Karpas-422 (cell line): ENCODE measurements at regions not wholly inside any gene's neighbourhood (a gene's known extent, or its start where the extent isn't known, plus 50 kb on each side); places are given as distances from the start of the nearest gene placed in this dataset.
"Not testable (repeated sequence)": the region's sequence is repeated elsewhere in the genome, so short reads cannot be mapped to it uniquely, and the experiment has no call there.

Experiments
- DNase-seq: peaks from one replicate; pipeline ENCODE4 v3.0.0-alpha.2; 2015
- H2AFZ ChIP-seq: fragments of 200-600 bp; sonication (generic); 2 replicates; pipeline ENCODE4 v1.6.1; 2014; ENCODE audit warnings: antibody characterized with exemption, low read length, mixed read lengths
- H3K27ac ChIP-seq: fragments of 200-600 bp; sonication (generic); 2 replicates; pipeline ENCODE4 v1.5.1; 2014; ENCODE audit warnings: mild to moderate bottlenecking, low read length, moderate library complexity
- H3K27me3 ChIP-seq: fragments of 200-600 bp; sonication (generic); 2 replicates; pipeline ENCODE4 v1.6.1; 2014; ENCODE audit warnings: low read length, mixed read lengths
- H3K36me3 ChIP-seq: fragments of 200-600 bp; sonication (generic); 2 replicates; pipeline ENCODE4 v1.6.1; 2014; ENCODE audit warnings: low read length, mixed read lengths; ENCODE audit not compliant: insufficient read depth
- H3K4me1 ChIP-seq: fragments of 200-600 bp; sonication (generic); 2 replicates; pipeline ENCODE4 v1.6.1; 2014; ENCODE audit warnings: mild to moderate bottlenecking, low read length, mixed read lengths
- H3K4me2 ChIP-seq: fragments of 200-600 bp; sonication (generic); 2 replicates; pipeline ENCODE4 v1.6.1; 2014; ENCODE audit warnings: low read length, low read depth, mild to moderate bottlenecking; ENCODE audit not compliant: poor library complexity, severe bottlenecking
- H3K4me3 ChIP-seq: fragments of 200-600 bp; sonication (generic); 2 replicates; pipeline ENCODE4 v1.5.1; 2014; ENCODE audit warnings: mild to moderate bottlenecking, antibody characterized with exemption, low read length, mixed read lengths
- H3K79me2 ChIP-seq: fragments of 200-600 bp; sonication (generic); 2 replicates; pipeline ENCODE4 v1.6.1; 2014; ENCODE audit warnings: mild to moderate bottlenecking, low read length, mixed read lengths
- H3K9ac ChIP-seq: fragments of 200-600 bp; sonication (generic); 2 replicates; pipeline ENCODE4 v1.6.0; 2014; ENCODE audit warnings: low read length
- H3K9me2 ChIP-seq: fragments of 200-600 bp; sonication (generic), shearing (Covaris generic); replicated peaks from 2 replicates; pipeline ENCODE4 v1.6.0; 2014; ENCODE audit warnings: mild to moderate bottlenecking, low read length, moderate library complexity; ENCODE audit not compliant: insufficient read depth
- H3K9me3 ChIP-seq: fragments of 300-700, 200-600 bp; sonication (generic); 2 replicates; pipeline ENCODE4 v1.6.1; 2014; ENCODE audit warnings: low read length, mixed read lengths
- H4K20me1 ChIP-seq: fragments of 200-600 bp; sonication (generic); 2 replicates; pipeline ENCODE4 v1.6.1; 2014; ENCODE audit warnings: mild to moderate bottlenecking, antibody characterized with exemption, low read length, low read depth; ENCODE audit not compliant: insufficient read depth

DNA sequence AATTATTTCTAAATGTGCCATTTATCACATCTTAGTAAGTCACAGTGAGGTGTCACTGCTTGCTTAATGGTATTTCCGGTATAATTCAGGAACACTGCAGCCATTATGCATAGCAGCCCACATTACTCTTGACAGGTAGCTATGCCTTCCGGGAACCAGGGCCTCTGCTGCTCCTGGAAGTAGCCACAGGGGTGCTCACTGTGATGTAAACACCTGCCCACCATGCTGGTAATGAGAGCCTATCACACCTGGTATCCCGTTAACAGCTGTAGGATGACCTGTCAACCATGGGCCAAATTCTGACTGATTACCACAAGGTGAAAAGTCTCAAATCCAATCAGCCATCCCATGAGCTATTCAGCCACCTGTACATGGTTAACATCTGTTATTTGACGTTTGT lies 647.0 kb upstream of the NXPH2 start:
- Histone ChIP-seq H3K4me1 (no peaks in the 10 kb centered on the region), H3K9ac (no peak overlapping the region), H3K79me2 (no peaks in the 10 kb centered on the region), H3K27ac (no peak overlapping the region), H3K4me2 (no peak overlapping the region), H3K27me3 (no peaks in the 10 kb centered on the region), H4K20me1 (no peaks in the 10 kb centered on the region), H3K36me3 (no peaks in the 10 kb centered on the region), H3K9me2 (no peaks in the 10 kb centered on the region), H2AFZ (no peak overlapping the region), H3K9me3 (peaks cover 38% of the 10 kb centered on the region), H3K4me3 (no peak overlapping the region)
- no peak for DNase-seq

GRCh38 chr2:139424101-139424500 lies 643.9 kb upstream of the NXPH2 start:
- Histone ChIP-seq H3K9me3 (peaks cover 26% of the 10 kb centered on the region), H3K4me1 (no peaks in the 10 kb centered on the region), H3K9ac (no peak overlapping the region), H2AFZ (no peak overlapping the region), H3K9me2 (no peaks in the 10 kb centered on the region), H3K27ac (no peak overlapping the region), H4K20me1 (no peaks in the 10 kb centered on the region), H3K79me2 (no peaks in the 10 kb centered on the region), H3K4me3 (no peak overlapping the region), H3K4me2 (no peak overlapping the region), H3K27me3 (no peaks in the 10 kb centered on the region), H3K36me3 (no peaks in the 10 kb centered on the region)
- no peak for DNase-seq

- Histone ChIP-seq H3K4me3 (no peak overlapping the region), H3K9ac (no peak overlapping the region), H3K4me2 (no peak overlapping the region), H3K9me3 (peaks cover 16% of the 10 kb centered on the region), H3K36me3 (no peaks in the 10 kb centered on the region), H3K4me1 (no peaks in the 10 kb centered on the region), H3K79me2 (no peaks in the 10 kb centered on the region), H4K20me1 (no peaks in the 10 kb centered on the region), H3K27me3 (no peaks in the 10 kb centered on the region), H3K9me2 (no peaks in the 10 kb centered on the region), H3K27ac (no peak overlapping the region), H2AFZ (no peak overlapping the region)
- no peak for DNase-seq
These were observed 631.0 kb upstream of the NXPH2 start for GRCh38 chr2:139411236-139411635.

DNA sequence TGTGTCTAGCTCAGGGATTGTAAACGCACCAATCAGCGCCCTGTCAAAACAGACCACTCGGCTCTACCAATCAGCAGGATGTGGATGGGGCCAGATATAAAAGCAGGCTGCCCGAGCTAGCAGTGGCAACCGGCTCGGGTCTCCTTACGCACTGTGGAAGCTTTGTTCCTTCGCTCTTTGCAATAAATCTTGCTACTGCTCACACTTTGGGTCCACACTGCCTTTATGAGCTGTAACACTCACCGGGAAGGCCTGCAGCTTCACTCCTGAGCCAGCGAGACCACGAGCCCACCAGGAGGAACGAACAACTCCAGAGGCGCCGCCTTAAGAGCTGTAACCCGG lies 630.6 kb upstream of the NXPH2 start:
- H3K4me3 ChIP-seq, H3K4me2 ChIP-seq, H3K9me2 ChIP-seq, H3K79me2 ChIP-seq, H4K20me1 ChIP-seq, H3K27me3 ChIP-seq, DNase-seq, H3K36me3 ChIP-seq, H2AFZ ChIP-seq, H3K9ac ChIP-seq, H3K27ac ChIP-seq, H3K4me1 ChIP-seq: not testable (repeated sequence)
- H3K9me3 ChIP-seq = peaks cover 16% of the 10 kb centered on the region

DNA sequence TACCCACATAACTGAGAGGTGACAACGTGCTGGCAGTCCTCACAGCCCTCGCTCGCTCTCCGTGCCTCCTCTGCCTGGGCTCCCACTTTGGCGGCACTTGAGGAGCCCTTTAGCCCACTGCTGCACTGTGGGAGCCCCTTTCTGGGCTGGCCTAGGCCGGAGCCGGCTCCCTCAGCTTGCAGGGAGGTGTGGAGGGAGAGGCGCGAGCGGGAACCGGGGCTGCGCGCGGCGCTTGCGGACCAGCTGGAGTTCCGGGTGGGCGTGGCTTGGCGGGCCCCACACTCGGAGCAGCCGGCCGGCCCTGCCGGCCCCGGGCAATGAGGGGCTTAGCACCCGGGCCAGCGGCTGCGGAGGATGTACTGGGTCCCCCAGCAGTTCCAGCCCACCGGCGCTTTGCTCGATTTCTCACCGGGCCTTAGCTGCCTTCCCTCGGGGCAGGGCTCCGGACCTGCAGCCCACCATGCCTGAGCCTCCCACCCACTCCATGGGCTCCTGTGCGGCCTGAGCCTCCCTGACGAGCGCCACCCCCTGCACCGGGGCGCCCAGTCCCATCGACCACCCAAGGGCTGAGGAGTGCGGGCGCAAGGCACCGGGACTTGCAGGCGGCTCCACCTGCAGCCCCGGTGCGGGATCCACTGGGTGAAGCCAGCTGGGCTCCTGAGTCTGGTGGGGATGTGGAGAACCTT lies 630.1 kb upstream of the NXPH2 start:
- not testable (repeated sequence) for H3K4me2 ChIP-seq, H3K4me3 ChIP-seq, H3K36me3 ChIP-seq, H3K9me2 ChIP-seq, H3K79me2 ChIP-seq, DNase-seq, H3K27me3 ChIP-seq, H4K20me1 ChIP-seq, H3K4me1 ChIP-seq, H2AFZ ChIP-seq, H3K27ac ChIP-seq, H3K9ac ChIP-seq
- H3K9me3 ChIP-seq = peaks cover 16% of the 10 kb centered on the region

GRCh38 chr2:139409212-139409611 lies 629.0 kb upstream of the NXPH2 start:
- Histone ChIP-seq H3K9me2 (no peaks in the 10 kb centered on the region; the same call in 1 of the 2 replicates), H3K9ac (no peak overlapping the region), H3K4me3 (no peak overlapping the region), H3K27ac (no peak overlapping the region), H3K9me3 (peaks cover 16% of the 10 kb centered on the region), H4K20me1 (no peaks in the 10 kb centered on the region), H3K4me2 (no peak overlapping the region), H3K27me3 (no peaks in the 10 kb centered on the region), H2AFZ (no peak overlapping the region), H3K4me1 (no peaks in the 10 kb centered on the region), H3K79me2 (no peaks in the 10 kb centered on the region), H3K36me3 (no peaks in the 10 kb centered on the region)
- DNase-seq = no peak

DNA sequence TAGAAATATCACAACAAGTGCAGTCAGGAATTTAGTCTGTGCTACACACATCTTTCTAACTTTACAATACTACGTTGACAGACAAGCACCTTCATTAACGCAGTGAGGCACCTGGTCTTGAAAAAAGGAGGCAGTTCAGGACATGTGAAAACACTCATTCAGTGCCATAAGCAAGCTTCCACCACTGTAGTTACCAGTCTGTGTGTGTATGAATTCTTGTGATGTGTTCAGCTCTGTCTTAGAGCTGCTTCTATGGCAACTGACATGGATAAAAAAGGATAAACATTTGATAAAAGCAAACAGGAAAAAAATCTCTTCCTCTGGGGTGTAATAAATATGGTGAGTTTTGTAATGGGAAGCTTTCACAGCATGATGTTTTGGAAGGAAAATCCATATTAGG lies 623.8 kb upstream of the NXPH2 start:
- no peak overlapping the region for H3K27ac ChIP-seq
- DNase-seq = no peak
- no peaks in the 10 kb centered on the region for H3K27me3 ChIP-seq
- no peak overlapping the region for H3K4me3 ChIP-seq
- no peaks in the 10 kb centered on the region for H4K20me1 ChIP-seq
- H3K4me1 ChIP-seq = no peaks in the 10 kb centered on the region
- peaks cover 21% of the 10 kb centered on the region for H3K9me3 ChIP-seq
- peaks cover 3% of the 10 kb centered on the region; the same call in 1 of the 2 replicates for H3K9me2 ChIP-seq
- no peak overlapping the region for H3K9ac ChIP-seq
- H3K4me2 ChIP-seq = no peak overlapping the region
- H2AFZ ChIP-seq = no peak overlapping the region
- H3K79me2 ChIP-seq = no peaks in the 10 kb centered on the region
- H3K36me3 ChIP-seq = no peaks in the 10 kb centered on the region

GRCh38 chr2:139394801-139395200 lies 614.6 kb upstream of the NXPH2 start:
- no peak overlapping the region for H3K9ac ChIP-seq
- no peak overlapping the region for H3K4me3 ChIP-seq
- no peak for DNase-seq
- no peaks in the 10 kb centered on the region for H3K27me3 ChIP-seq
- H3K4me2 ChIP-seq = no peak overlapping the region
- H3K9me3 ChIP-seq = peaks cover 9% of the 10 kb centered on the region
- H3K4me1 ChIP-seq = no peaks in the 10 kb centered on the region
- H3K9me2 ChIP-seq = no peaks in the 10 kb centered on the region
- H2AFZ ChIP-seq = no peak overlapping the region
- no peak overlapping the region for H3K27ac ChIP-seq
- no peaks in the 10 kb centered on the region for H3K79me2 ChIP-seq
- no peaks in the 10 kb centered on the region for H4K20me1 ChIP-seq
- no peaks in the 10 kb centered on the region for H3K36me3 ChIP-seq

DNA sequence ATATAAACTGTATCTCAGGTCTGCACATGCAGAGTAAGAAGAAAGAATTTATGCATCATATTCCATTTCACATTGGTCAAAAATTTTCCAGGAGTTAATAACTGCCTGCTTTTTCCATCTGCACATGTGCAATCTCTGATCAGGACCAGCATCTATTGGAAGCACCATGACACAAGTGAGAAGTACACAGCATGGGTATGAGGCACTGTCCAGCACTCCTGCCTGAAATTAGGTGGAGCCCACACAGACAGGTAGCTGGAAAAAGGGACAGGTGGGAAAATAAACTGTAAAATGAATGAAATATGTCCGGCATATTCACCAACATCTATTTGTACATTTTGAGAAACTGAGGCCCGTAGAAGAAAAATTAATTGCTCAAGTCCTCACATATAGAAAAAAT lies 609.2 kb upstream of the NXPH2 start:
- no peaks in the 10 kb centered on the region for H3K36me3 ChIP-seq
- no peak overlapping the region for H3K4me3 ChIP-seq
- H4K20me1 ChIP-seq = no peaks in the 10 kb centered on the region

More for the DNA sequence above, 609.2 kb upstream of the NXPH2 start:
- Histone ChIP-seq H3K4me2 (no peak overlapping the region), H3K4me1 (no peaks in the 10 kb centered on the region), H3K9me3 (peaks cover 29% of the 10 kb centered on the region), H3K9ac (no peak overlapping the region), H3K79me2 (no peaks in the 10 kb centered on the region), H3K27me3 (no peaks in the 10 kb centered on the region), H3K9me2 (no peaks in the 10 kb centered on the region), H3K27ac (no peak overlapping the region), H2AFZ (no peak overlapping the region)
- DNase-seq = no peak
